ENCODE measurements at regions not wholly inside any gene's neighbourhood (a gene's known extent, or its start where the extent isn't known, plus 50 kb on each side); places are given as distances from the start of the nearest gene placed in this dataset.
"Not testable (repeated sequence)": the region's sequence is repeated elsewhere in the genome, so short reads cannot be mapped to it uniquely, and the experiment has no call there.

GRCh38 chr10:10055656-10056442, 961.8 kb upstream of the CELF2 start:
- Histone ChIP-seq H3K27me3 (replicated peaks in 1 of 2; ENCODE audit: control insufficient read depth in 2 of 2, extremely low read depth in 1 of 2, insufficient read depth in 2 of 2, low read length in 1 of 2) (no peaks in the 10 kb centered on the region), H3K27ac (ENCODE audit: low read length) (no peak overlapping the region), H3K4me3 (ENCODE audit: control insufficient read depth in 1 of 2, extremely low read depth in 1 of 2, low read length in 1 of 2) (no peak overlapping the region), H3K36me3 (ENCODE audit: control insufficient read depth in 2 of 2, extremely low read depth in 1 of 2, insufficient read depth in 1 of 2, low read length in 1 of 2) (no peaks in the 10 kb centered on the region), H3K4me1 (ENCODE audit: control insufficient read depth in 1 of 2, extremely low read depth in 1 of 2, insufficient read depth in 2 of 2, low read length in 2 of 2) (no peaks in the 10 kb centered on the region), H3K9me3 (no peaks in the 10 kb centered on the region)
- WGBS (ENCODE audit: insufficient coverage): no CpG with 5 or more reads among the region's 4 CpGs
- Mint-ChIP-seq H3K4me3 (no peak overlapping the region), H3K4me1 (no peaks in the 10 kb centered on the region), H3K36me3 (no peaks in the 10 kb centered on the region), H3K9me3 (peaks cover 0 to 2% (median 0%) of the 10 kb centered on the region in 3 donors), H3K27me3 (peaks cover 15% of the 10 kb centered on the region in 2 donors), H3K27ac (no peak overlapping the region)
- ChIA-PET POLR2A (no interaction called here), CTCF (no interaction called here)
- no peak for DNase-seq
- no peak for ATAC-seq (replicated peaks in 1 of 4)

GRCh38 chr10:10056961-10057360, 960.7 kb upstream of the CELF2 start:
- Mint-ChIP-seq H3K27me3 (peaks cover 15 to 18% of the 10 kb centered on the region in 2 donors), H3K4me1 (no peaks in the 10 kb centered on the region), H3K4me3 (no peak overlapping the region), H3K27ac (no peak overlapping the region), H3K36me3 (no peaks in the 10 kb centered on the region), H3K9me3 (peaks cover 2 to 4% (median 4%) of the 10 kb centered on the region in 3 donors)
- no peaks in the 10 kb centered on the region for H3K9me3 ChIP-seq
- DNase-seq (no peak), ATAC-seq (replicated peaks in 1 of 4) (no peak)
- no peak overlapping the region for H3K4me3 ChIP-seq (ENCODE audit: control insufficient read depth in 1 of 2, extremely low read depth in 1 of 2, low read length in 1 of 2)
- no peak overlapping the region for H3K27ac ChIP-seq (ENCODE audit: low read length)
- H3K36me3 ChIP-seq (ENCODE audit: control insufficient read depth in 2 of 2, extremely low read depth in 1 of 2, insufficient read depth in 1 of 2, low read length in 1 of 2): no peaks in the 10 kb centered on the region
- ChIA-PET POLR2A (no interaction called here), CTCF (no interaction called here)
- 69% methylated on average over 3 of the region's 5 CpGs for WGBS (ENCODE audit: insufficient coverage)
- no peaks in the 10 kb centered on the region for H3K4me1 ChIP-seq (ENCODE audit: control insufficient read depth in 1 of 2, extremely low read depth in 1 of 2, insufficient read depth in 2 of 2, low read length in 2 of 2)
- H3K27me3 ChIP-seq (replicated peaks in 1 of 2; ENCODE audit: control insufficient read depth in 2 of 2, extremely low read depth in 1 of 2, insufficient read depth in 2 of 2, low read length in 1 of 2): no peaks in the 10 kb centered on the region

- no peak for ATAC-seq (replicated peaks in 1 of 4)
- Mint-ChIP-seq H3K4me3 (no peak overlapping the region), H3K4me1 (no peaks in the 10 kb centered on the region), H3K27me3 (no peaks in the 10 kb centered on the region), H3K36me3 (no peaks in the 10 kb centered on the region), H3K27ac (no peak overlapping the region), H3K9me3 (peaks cover 0 to 4% (median 0%) of the 10 kb centered on the region in 3 donors)
- Histone ChIP-seq H3K36me3 (ENCODE audit: control insufficient read depth in 2 of 2, extremely low read depth in 1 of 2, insufficient read depth in 1 of 2, low read length in 1 of 2) (no peaks in the 10 kb centered on the region), H3K4me3 (ENCODE audit: control insufficient read depth in 1 of 2, extremely low read depth in 1 of 2, low read length in 1 of 2) (no peak overlapping the region), H3K27ac (ENCODE audit: low read length) (no peak overlapping the region), H3K4me1 (ENCODE audit: control insufficient read depth in 1 of 2, extremely low read depth in 1 of 2, insufficient read depth in 2 of 2, low read length in 2 of 2) (no peaks in the 10 kb centered on the region), H3K9me3 (no peaks in the 10 kb centered on the region), H3K27me3 (replicated peaks in 1 of 2; ENCODE audit: control insufficient read depth in 2 of 2, extremely low read depth in 1 of 2, insufficient read depth in 2 of 2, low read length in 1 of 2) (peaks cover 0 to 3% of the 10 kb centered on the region in 2 experiments)
- CTCF ChIA-PET: no interaction called here
- no peak for DNase-seq
- POLR2A ChIA-PET: no interaction called here
Measured at GRCh38 chr10:10067644-10068043, 950.0 kb upstream of the CELF2 start.

- H3K4me3 ChIP-seq (ENCODE audit: control insufficient read depth in 1 of 2, extremely low read depth in 1 of 2, low read length in 1 of 2); H3K9me3 ChIP-seq; H3K4me1 Mint-ChIP-seq; DNase-seq; ATAC-seq (replicated peaks in 1 of 4); H3K36me3 Mint-ChIP-seq; H3K9me3 Mint-ChIP-seq; H3K27me3 ChIP-seq (replicated peaks in 1 of 2; ENCODE audit: control insufficient read depth in 2 of 2, extremely low read depth in 1 of 2, insufficient read depth in 2 of 2, low read length in 1 of 2); H3K36me3 ChIP-seq (ENCODE audit: control insufficient read depth in 2 of 2, extremely low read depth in 1 of 2, insufficient read depth in 1 of 2, low read length in 1 of 2); H3K4me3 Mint-ChIP-seq; H3K4me1 ChIP-seq (ENCODE audit: control insufficient read depth in 1 of 2, extremely low read depth in 1 of 2, insufficient read depth in 2 of 2, low read length in 2 of 2); CTCF ChIA-PET; H3K27ac ChIP-seq (ENCODE audit: low read length); POLR2A ChIA-PET; H3K27ac Mint-ChIP-seq; H3K27me3 Mint-ChIP-seq: not testable (repeated sequence)
- WGBS (ENCODE audit: insufficient coverage): 83% methylated on average over 3 of the region's 9 CpGs
Measured at GRCh38 chr10:10074847-10075246, 942.8 kb upstream of the CELF2 start.

GRCh38 chr10:10078446-10078845, 939.2 kb upstream of the CELF2 start:
- H3K27ac ChIP-seq (ENCODE audit: low read length): no peak overlapping the region
- WGBS (ENCODE audit: insufficient coverage): 53% methylated on average over 4 of the region's 4 CpGs

GRCh38 chr10:10092581-10092980, 925.1 kb upstream of the CELF2 start:
- peaks cover 0 to 7% of the 10 kb centered on the region in 2 donors for H3K27me3 Mint-ChIP-seq
- no peak overlapping the region for H3K27ac Mint-ChIP-seq
- no peaks in the 10 kb centered on the region for H3K36me3 Mint-ChIP-seq
- DNase-seq (no peak), ATAC-seq (replicated peaks in 1 of 4) (no peak)
- Histone ChIP-seq H3K4me3 (ENCODE audit: control insufficient read depth in 1 of 2, extremely low read depth in 1 of 2, low read length in 1 of 2) (no peak overlapping the region), H3K4me1 (ENCODE audit: control insufficient read depth in 1 of 2, extremely low read depth in 1 of 2, insufficient read depth in 2 of 2, low read length in 2 of 2) (no peaks in the 10 kb centered on the region), H3K36me3 (ENCODE audit: control insufficient read depth in 2 of 2, extremely low read depth in 1 of 2, insufficient read depth in 1 of 2, low read length in 1 of 2) (no peaks in the 10 kb centered on the region), H3K9me3 (no peaks in the 10 kb centered on the region), H3K27ac (ENCODE audit: low read length) (no peak overlapping the region), H3K27me3 (replicated peaks in 1 of 2; ENCODE audit: control insufficient read depth in 2 of 2, extremely low read depth in 1 of 2, insufficient read depth in 2 of 2, low read length in 1 of 2) (peaks cover 0 to 6% of the 10 kb centered on the region in 2 experiments)
- H3K4me3 Mint-ChIP-seq: no peak overlapping the region
- ChIA-PET POLR2A (no interaction called here), CTCF (no interaction called here)
- 79% methylated on average over 6 of the region's 6 CpGs for WGBS (ENCODE audit: insufficient coverage)
- H3K4me1 Mint-ChIP-seq: no peaks in the 10 kb centered on the region
- no peaks in the 10 kb centered on the region for H3K9me3 Mint-ChIP-seq

More at GRCh38 chr10:10078446-10078845, 939.2 kb upstream of the CELF2 start:
- Mint-ChIP-seq H3K27ac (no peak overlapping the region), H3K9me3 (peaks cover 0 to 10% (median 5%) of the 10 kb centered on the region in 3 donors), H3K27me3 (peaks cover 3 to 8% of the 10 kb centered on the region in 2 donors), H3K36me3 (no peaks in the 10 kb centered on the region), H3K4me3 (no peak overlapping the region), H3K4me1 (no peaks in the 10 kb centered on the region)
- no peak overlapping the region for H3K4me3 ChIP-seq (ENCODE audit: control insufficient read depth in 1 of 2, extremely low read depth in 1 of 2, low read length in 1 of 2)
- no peaks in the 10 kb centered on the region for H3K27me3 ChIP-seq (replicated peaks in 1 of 2; ENCODE audit: control insufficient read depth in 2 of 2, extremely low read depth in 1 of 2, insufficient read depth in 2 of 2, low read length in 1 of 2)
- ChIA-PET CTCF (no interaction called here), POLR2A (no interaction called here)
- H3K36me3 ChIP-seq (ENCODE audit: control insufficient read depth in 2 of 2, extremely low read depth in 1 of 2, insufficient read depth in 1 of 2, low read length in 1 of 2): no peaks in the 10 kb centered on the region
- H3K4me1 ChIP-seq (ENCODE audit: control insufficient read depth in 1 of 2, extremely low read depth in 1 of 2, insufficient read depth in 2 of 2, low read length in 2 of 2): no peaks in the 10 kb centered on the region
- H3K9me3 ChIP-seq: no peaks in the 10 kb centered on the region
- DNase-seq (no peak), ATAC-seq (replicated peaks in 1 of 4) (no peak)

- POLR2A ChIA-PET: interaction anchor here in 1 of 2 donors (0.6 kb wide), 1 partner anchor 67 kb away, joined by 3 read pairs; no protein-coding TSS in a partner anchor
- H3K36me3 Mint-ChIP-seq: no peaks in the 10 kb centered on the region
- H3K27ac Mint-ChIP-seq: no peak overlapping the region
- H3K4me1 Mint-ChIP-seq: no peaks in the 10 kb centered on the region
- no CpG with 5 or more reads among the region's 3 CpGs for WGBS (ENCODE audit: insufficient coverage)
- no peaks in the 10 kb centered on the region for H3K9me3 ChIP-seq
- H3K36me3 ChIP-seq (ENCODE audit: control insufficient read depth in 2 of 2, extremely low read depth in 1 of 2, insufficient read depth in 1 of 2, low read length in 1 of 2): no peaks in the 10 kb centered on the region
- H3K4me3 Mint-ChIP-seq: no peak overlapping the region
- H3K27me3 Mint-ChIP-seq: peaks cover 0 to 7% of the 10 kb centered on the region in 2 donors
- H3K27me3 ChIP-seq (replicated peaks in 1 of 2; ENCODE audit: control insufficient read depth in 2 of 2, extremely low read depth in 1 of 2, insufficient read depth in 2 of 2, low read length in 1 of 2): peaks cover 0 to 3% of the 10 kb centered on the region in 2 experiments
- H3K9me3 Mint-ChIP-seq: no peaks in the 10 kb centered on the region
- CTCF ChIA-PET: no interaction called here
- no peak overlapping the region for H3K4me3 ChIP-seq (ENCODE audit: control insufficient read depth in 1 of 2, extremely low read depth in 1 of 2, low read length in 1 of 2)
- no peak overlapping the region for H3K27ac ChIP-seq (ENCODE audit: low read length)
- no peak for DNase-seq
- ATAC-seq (replicated peaks in 1 of 4): no peak
- H3K4me1 ChIP-seq (ENCODE audit: control insufficient read depth in 1 of 2, extremely low read depth in 1 of 2, insufficient read depth in 2 of 2, low read length in 2 of 2): no peaks in the 10 kb centered on the region
Measured at GRCh38 chr10:10093021-10093420, 924.7 kb upstream of the CELF2 start.
